Activated CD8-positive, alpha-beta memory T cell treated with anti-CD3 and anti-CD28 coated beads for 24 hours (primary cell): ENCODE measurements at regions not wholly inside any gene's neighbourhood (a gene's known extent, or its start where the extent isn't known, plus 50 kb on each side); places are given as distances from the start of the nearest gene placed in this dataset.
"Not testable (repeated sequence)": the region's sequence is repeated elsewhere in the genome, so short reads cannot be mapped to it uniquely, and the experiment has no call there.

Source experiments
- DNase-seq: peaks from one replicate; pipeline ENCODE4 v3.0.0-alpha.2; 2020

DNA sequence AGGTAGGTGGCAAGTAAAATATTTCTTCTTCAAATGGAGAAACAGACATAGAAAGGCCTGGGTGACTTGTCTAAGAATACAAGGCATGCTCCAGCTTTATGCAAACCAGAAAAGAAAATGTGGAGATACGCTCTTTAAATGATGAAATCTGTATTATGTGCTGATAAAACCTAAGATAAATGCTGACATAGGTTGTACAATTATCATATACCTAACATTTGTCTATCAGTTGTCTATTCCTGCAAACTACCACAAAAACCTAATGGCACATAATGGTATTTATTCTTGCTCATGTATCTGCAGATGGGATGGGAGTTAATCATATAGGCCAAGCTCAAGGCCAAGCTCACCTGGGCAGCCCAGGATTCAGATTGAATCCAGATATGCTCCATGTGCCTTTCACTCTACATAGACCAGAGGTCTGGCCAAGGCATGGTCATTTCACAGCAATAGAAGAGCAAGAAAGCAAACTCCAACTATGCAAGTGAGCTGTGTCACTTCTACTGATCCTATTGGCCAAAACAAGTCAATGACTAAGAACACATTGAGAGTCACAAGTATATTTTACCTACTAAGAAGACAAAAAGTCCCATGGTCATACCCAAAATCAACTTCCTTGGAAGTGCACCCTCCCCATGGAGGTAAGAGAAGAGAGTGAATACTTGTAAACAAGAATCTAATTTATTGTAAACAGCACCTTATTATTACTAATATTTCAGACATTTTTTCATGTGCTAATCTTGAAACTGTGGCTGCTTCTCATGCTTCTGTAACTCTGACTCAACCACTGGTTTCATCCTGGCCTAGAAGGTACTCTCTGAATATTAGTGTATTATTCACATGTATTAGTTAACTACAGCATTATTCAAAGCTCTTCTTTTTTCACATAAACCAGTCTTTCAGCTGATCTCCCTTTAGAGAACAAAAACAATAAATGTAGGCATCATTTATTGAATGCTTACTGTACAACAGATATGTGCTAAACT, 270.7 kb upstream of the SOX9 start:
- no peak for DNase-seq

DNA sequence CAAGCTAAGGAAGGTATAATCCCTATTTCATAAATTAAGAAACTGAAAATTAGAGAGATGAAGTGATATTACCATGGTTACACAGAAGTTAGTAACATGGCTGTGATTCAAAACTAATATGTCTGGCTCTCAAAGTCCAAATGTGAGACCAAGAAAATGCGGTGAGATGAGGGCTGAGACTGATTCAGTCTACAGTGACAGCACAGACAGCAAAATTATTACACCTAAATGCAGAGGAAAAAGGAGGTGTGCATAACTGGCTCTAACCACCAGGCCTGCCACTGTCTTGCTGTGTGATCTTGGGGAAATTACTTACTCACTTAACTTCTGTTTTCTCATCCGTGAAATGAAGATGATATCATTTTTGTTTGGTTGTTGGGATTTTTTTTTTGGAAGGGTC, 270.0 kb upstream of the SOX9 start:
- DNase-seq, result no peak

DNA sequence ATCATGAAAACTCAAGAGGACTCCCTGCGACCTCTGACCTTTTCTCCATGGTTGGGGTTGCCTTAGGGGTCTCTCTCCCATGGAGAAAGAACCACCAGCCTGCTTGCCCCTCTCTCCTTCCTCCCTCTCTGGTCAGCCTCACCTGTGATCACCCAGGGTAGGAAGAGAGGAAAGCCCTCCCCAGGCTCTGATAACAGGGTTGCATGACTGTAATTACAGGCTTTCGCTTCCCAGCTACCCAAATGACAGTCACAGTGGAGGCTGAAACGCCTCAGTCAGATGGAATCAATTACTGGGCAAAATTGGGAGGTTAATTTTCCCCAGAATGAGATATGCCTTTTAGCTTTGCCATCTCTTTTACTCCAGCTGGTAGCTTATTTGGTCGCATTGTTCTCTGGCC, 265.8 kb upstream of the SOX9 start:
- DNase-seq, result no peak

DNA sequence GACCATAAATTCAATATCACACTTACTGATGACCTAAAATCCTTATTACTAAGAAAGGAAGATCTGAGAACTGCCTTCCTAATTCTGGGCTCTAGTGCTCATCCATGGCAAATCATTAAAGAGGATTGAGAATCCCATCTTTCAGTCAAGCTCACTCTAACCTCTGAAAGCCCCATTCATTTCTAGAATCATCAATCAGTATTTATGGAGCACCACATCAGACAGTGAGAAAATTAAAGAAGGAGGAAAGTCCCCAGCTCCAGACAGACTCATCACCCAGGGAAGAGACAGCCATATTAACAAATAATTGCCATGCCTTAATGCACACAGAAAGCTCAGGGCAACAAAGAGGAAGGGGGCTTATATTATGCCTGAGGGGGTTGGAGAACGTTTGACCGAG, 256.1 kb upstream of the SOX9 start:
- DNase-seq, result no peak

DNA sequence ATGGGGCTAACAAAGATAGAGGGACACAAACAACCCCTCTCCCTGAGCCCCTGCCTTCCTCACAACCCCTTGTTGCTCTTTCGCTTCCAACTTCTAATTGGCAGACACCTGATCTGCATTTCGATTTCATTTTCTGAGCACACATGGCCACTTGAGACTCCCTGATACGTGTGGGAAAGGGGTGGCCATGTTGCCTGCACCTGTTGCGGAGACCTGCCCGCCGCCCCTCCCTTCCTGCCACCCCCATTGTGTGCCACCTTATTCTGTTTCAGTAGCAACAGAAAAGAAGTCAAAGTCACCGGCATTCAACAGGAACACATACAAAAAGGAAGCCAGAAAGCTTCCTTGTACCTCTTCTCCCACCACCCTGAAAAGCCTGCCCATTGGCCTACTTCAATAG, 254.7 kb upstream of the SOX9 start:
- no peak for DNase-seq

DNA sequence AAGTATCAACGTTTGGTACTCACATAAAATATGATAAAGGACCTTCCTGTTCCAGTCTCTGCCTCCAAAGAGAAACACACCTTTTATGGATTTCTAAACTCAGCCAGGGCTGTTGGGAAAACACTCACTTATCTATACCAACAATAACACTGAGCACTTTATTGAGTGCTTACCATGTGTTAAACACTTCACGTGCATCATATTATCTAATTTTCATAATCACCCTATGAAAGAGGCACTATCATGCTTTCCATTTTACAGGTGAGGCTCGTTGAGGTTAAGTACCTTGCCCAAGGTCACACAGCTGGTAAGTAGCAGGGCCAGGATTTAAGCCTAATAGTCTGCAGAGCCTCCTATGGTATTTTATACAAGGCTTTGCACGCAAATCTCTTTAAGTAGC, 251.5 kb upstream of the SOX9 start:
- DNase-seq, result no peak

DNA sequence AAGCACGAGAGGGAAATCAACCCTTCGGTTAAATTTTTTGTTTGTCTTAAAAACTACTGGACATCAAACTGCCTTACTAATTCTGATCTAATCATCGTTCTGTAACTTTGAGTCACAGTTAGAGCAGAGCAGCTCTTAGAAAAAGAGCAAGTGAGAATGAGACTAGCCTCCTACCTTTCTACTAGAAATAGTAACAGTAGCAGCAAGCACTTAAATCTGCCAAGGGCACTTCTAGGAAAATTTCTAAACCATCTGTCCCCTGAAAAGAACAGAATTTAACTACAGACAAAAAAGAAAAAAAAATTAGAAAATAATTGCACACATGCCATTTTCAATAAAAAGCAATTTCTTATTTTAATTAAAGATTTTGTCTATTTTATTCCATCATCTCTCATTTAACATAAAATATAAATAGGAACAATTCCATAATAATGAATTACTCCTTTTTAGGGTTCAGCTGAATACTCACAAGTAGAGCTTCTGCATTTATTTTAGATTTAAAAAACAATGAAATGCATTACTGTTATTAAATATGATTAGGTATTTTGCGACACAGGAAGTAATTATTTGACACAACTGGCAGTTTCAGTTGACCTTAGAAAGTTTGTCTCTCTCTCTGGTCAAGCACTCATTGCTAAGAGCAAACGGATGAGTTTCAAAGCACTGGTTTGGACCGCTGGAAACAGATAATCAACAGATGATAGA, 250.8 kb upstream of the SOX9 start:
- no peak for DNase-seq

DNA sequence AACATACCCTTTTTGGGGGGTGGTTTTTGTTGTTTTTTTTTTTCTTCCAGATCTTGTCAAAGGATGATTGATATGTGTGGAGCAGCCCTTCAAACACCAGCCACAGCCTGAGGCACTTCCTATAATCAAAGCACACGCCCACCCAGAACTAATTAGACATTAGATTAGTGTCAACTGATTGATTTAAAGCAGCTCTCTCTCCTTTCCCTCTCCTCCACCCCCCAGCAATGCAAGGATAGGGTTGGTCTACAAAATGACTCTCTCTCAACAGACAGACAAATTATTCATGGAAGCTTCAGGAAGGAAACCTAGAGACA, 250.3 kb upstream of the SOX9 start:
- DNase-seq, result no peak

DNA sequence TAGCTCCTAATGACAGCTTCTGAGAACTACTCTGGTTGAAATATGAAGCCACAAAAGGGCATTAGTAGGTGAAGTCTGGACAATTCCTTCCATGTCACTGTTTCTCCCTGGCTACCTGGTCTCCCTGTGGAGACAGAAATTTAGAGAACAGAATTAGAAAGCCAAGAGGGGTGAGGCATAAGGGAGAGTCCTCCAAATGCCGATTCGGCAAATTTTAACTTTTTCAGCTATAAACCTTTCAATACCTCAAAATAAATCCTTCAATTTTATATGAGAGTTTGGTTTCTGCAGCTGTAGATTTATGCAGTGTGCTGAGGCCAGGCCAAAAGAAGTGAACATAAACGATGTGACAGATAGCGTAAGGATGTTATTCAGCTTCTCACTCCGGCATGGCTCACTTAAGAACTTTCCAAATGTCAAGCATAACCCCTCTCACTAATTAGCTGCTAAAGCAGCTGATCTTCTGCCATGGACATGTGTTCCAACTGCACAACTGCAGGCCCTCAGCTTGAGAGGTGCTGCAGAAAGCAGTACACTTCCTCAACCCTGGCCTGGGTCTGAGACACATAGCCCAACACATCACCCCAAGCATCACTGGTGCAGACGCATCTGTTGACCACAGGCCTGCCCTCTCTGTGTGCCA, 247.9 kb upstream of the SOX9 start:
- DNase-seq, result no peak

DNA sequence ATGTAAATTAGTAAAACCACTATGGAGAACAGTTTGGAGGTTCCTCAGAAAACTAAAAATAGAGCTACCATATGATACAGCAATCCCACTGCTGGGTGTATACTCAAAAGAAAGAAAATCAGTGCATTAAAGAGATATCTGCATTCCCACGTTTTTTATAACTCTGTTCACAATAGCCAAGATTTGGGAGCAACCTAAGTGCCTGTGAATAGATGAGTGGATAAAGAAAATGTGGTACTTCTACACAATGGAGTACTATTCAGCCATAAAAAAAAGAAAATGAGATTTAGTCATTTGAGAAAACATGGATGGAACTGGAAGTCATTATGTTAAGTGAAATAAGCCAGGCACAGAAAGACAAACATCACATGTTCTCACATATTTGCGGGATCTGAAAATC, 246.0 kb upstream of the SOX9 start:
- not testable (repeated sequence) for DNase-seq

DNA sequence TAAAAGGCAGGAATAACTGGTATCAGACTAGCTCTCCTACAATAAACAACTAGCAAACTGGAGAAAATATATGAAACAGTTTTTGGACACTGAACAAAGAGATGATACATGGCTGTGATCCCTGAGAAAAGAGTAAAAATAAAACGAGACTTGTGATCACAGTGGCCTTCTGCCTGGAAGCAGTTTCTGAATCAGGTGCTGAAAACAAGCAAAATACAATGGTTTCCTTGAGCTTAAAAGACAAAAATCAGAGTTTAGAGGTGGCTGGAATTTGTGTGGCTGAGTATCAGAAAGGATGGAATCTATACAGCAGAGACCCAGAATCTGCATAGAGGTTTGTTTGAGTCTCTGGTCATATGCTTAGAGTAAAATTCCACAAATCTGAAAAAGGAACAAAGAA, 242.5 kb upstream of the SOX9 start:
- no peak for DNase-seq

DNA sequence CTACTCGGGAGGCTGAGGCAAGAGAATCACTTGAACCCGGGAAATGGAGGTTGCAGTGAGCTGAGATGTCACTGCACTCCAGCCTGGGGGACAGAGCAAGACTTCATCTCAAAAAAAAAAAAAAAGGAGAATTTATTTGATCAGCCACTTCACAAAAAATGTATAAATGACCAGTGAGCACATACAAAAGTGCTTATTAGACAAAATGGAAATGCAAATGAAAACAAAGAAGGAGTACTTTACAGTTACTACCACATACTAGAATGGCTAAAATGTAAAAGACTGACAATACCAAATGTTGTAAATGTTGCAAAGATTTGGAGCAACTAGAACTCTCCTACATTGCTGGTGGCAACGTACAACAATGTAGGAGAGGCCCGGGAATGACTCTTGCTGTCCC, 241.8 kb upstream of the SOX9 start:
- no peak for DNase-seq

DNA sequence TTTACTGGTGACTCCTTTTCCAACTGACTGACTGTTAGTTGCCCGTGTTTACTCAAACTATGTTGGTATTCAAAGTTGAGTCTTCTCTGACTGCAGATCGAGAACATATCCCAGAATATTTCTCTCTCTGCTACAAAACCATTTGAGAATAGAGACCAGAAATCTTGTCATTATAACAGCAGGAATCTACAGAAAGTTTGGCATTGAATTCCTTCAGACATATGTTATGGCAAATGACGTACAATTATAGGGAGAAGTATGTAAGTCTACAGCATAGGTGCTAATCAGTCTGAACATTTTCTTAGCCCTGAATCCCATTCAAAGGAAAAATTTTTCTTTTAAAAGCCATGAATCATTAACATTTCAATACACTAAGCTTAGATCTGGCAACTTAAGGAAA, 239.8 kb upstream of the SOX9 start:
- no peak for DNase-seq

DNA sequence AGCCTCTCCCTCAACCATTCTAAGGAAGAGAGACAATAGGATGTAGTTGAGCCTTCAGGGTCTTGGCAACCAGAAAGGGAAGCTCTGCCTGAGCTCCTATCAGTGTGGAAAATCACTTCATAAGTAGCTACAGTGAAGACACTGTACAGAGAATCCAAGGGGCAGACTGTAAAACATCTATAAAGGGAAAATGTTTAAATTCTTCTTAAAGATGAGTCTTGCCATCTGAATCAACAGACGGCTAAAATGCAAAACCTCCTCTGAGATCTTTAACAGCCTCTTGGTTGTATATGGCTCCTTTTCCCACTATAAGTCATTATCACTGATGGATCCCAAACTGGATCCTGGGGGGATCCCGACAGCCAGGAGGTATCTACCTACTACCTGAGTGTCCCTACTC, 239.2 kb upstream of the SOX9 start:
- DNase-seq, result no peak

DNA sequence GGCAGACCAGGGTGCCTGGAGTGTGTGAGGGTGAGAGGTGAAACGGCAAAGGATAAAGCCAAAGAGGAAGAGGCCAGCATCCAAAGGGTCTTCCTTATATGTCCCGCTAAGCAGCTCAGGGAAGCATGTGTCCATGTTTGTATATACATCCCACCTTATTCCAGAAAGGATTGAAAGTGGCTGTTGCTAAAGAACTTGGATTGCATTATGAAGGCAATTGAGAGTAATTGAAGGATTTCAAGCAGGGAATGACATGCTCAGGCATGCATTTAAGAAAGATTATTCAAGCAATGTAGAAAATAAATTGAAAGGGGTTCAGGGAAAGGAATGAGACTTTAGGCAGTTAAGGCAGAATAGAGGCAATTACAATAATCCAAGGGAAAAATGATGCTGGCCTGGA, 237.6 kb upstream of the SOX9 start:
- no peak for DNase-seq

DNA sequence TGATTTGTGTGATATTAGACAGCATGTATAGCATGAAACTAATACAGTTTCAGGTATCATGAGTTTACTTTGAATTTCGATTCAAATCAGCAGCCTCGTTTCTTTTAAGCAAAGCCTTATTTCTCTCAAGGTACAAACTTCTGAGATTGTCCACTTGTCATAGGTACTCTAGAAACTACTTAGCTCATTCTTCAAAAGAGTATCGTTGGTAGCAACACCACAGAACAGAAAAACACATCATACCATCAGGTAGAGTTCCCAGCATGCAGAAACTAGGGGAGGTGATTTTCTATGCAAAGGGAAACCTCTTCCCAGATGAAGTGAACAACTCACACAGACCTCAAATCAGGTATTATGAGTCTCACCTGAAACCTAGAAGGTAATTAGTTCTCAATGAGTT, 237.0 kb upstream of the SOX9 start:
- no peak for DNase-seq

DNA sequence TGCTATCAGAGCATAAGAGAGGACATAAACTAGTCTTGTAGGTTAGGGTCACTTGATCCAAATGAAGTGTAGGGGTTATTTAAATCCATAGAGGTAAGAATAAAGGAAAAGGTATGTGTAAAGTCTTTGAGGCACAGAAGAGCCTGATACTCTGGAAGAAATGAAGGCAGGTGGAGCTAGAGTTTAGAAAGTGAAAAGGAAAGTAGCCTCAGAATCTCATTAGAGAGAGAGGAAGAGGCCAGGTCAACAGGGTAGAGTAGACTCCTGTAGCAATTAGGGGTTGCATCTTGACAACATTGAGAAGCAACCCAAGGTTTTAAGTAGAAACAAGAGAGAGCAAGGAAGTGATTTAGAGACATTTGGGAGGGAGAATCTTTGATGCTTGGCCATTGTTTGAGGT, 235.2 kb upstream of the SOX9 start:
- no peak for DNase-seq

DNA sequence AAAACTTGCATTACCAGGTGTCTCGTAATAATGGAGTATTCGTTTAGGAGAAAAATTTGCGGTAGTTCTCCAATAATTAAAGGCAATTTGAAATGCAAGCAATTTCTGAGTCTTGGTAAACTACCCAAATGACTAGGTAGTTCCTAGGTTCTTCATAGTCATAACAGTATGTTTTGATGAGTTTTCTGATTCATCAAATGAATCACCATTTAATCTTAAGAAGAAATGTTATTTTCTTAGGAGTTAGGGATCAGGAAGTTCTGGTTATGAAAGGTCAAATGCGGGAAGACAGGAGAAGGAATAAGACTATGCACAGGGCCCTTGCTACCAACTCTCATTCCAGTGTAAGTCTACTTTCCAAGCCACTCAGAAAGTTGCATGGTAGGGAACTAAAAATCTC, 221.5 kb upstream of the SOX9 start:
- DNase-seq, result no peak

DNA sequence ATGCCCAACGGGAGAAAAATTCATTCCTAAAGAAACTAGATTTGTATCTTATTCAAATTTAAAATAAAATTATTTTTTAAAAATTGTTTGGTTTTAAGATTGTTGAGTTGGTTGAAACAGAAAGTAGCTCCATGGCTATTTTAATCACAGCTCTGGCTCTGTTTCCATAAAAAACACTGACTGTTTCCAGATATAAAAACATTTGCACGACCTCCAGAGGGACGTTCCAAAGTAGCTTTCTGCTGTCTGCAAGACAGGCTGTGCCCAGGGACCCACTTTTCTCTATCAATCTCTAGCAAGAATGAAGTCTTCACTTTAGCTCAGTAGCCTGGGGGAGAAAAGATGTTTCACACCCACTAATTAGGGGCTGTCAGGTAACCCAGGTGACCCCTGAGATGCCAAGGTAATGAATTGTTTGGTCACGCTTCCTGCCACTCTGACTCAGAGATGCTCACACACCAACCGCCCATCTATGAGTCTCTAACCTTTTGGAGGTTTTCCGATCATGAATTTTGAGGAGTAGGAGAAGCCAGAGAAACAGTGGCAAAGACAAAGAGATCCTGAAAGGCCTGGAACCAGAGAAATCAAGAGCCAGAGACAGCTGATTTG, 220.1 kb upstream of the SOX9 start:
- no peak for DNase-seq

DNA sequence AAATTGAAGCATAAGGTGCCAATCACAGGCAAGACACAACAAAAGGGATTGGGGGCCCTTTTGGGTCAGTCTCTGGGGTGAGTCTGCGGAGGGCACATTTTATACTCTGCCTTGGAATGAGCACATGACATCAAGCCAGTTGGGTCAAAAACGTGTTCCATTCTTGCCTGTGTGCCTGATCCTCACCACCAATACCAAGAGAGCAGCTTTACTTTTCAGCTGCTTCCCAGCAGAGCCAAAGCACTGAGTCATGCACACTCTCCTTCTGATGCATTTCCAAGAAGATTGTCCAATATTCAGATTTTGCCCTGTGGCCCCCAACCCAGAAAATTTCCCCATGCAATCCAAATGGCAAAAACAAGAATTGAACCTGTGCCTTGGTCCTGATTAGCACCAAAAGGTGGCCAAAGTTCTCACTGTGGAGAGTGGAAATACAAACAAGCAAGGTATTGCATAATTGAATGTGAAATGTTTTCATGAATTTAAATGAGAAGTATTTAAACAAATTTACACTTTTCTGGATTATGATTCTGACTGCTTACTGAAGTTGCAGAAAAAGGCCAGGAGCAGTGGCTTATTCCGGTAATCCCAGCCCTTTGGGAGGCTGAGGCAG, 217.8 kb upstream of the SOX9 start:
- DNase-seq, result no peak

DNA sequence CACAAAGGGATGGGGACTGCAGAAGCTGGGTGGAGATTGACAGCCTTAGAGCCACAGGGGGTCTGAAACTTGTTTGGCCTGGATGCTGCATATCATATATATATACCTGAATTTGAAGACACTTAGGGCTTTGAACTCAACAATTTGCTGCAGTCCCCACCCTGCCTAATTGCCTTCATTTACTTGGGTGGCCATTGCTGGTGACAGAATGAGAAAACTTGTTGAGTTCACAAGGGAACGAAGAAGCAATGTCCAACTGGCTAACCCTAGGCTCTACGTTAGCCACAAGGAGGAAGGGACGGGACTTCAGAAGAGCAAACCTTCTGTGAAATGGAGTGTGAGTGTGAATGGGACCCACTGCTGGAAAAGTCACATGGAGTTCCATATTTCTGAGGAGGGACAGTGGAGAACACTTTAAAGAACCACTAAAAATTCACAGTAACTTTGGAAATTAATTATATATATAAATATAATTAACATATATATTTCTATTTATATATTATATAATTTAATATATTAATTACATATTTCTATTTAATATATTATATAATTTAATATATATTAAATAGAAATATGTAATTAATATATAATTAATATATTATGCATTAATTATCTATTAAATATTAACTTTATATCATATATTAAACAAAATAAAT, 215.3 kb upstream of the SOX9 start:
- no peak for DNase-seq

DNA sequence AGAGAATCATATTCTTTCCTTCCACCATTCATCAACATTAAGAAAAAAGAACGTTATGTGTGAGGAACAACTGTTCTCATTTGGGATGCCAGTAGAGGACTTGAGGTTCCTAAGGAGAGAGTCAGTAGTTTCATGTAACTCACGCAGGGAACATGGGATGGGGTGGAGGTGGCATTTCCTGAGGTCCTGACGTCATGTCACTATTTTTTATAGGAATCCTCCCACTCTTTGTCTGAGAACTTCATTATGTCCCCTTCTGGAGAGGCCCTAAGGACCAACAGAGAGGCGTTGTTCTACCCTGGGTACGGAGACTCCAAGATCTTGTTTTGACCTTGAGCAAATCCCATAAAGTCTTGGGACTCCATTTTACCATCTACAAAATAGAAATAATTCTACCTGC, 211.7 kb upstream of the SOX9 start:
- DNase-seq, result no peak

DNA sequence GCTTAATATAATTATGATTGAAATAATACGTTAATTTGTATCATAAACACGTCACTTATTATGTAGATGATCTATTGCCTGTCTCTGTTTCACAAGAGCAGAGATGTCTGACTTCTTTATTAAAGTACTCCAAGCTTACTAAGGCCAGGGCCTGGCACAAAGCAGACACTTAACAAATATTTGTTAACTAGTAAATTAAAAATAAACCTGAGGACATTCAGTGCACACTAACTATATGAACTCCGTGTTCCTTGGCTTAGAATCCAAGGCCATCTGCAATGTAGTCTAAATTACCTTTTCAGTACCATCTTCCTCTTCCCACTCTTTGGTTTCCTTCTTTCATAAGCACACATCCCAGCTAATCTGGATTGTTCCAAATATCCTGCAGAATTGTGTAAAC, 210.8 kb upstream of the SOX9 start:
- DNase-seq, result no peak
